Neural progenitor cell (in vitro differentiated cells): ENCODE measurements at regions not wholly inside any gene's neighbourhood (a gene's known extent, or its start where the extent isn't known, plus 50 kb on each side); places are given as distances from the start of the nearest gene placed in this dataset.

Experiments
- EZH2phosphoT487 ChIP-seq: fragments of 200-600 bp; sonication (generic); IDR thresholded peaks from 2 replicates; pipeline ENCODE4 v1.6.1; 2017; ENCODE audit warnings: antibody characterized with exemption
- TF ChIP-seq, protein P1 (sequence below): fragments of 200-600 bp; sonication (generic); IDR thresholded peaks from 2 replicates; pipeline ENCODE4 v1.5.1; 2017; ENCODE audit warnings: antibody characterized with exemption, mild to moderate bottlenecking

DNA sequence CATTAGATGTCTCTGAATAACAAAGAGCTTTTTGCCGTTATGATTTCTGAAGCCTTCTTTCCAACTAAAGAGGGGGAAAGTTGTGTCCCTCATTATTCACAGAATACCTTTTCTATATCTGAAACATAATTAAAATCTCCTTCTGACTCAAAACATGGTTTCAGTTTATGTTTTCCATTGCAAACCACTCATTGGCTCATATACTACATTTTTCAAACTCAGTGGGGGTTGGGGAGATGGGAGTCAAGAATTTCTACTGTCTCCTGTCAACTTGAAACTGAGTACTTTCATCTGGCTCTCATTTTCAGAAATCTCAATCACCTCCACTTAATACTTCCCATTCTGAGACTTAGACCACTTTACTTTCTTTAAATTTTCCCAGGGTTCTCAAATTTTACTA lies 1839.5 kb upstream of the PCDH10 start:
- TF ChIP-seq, protein P1, sequence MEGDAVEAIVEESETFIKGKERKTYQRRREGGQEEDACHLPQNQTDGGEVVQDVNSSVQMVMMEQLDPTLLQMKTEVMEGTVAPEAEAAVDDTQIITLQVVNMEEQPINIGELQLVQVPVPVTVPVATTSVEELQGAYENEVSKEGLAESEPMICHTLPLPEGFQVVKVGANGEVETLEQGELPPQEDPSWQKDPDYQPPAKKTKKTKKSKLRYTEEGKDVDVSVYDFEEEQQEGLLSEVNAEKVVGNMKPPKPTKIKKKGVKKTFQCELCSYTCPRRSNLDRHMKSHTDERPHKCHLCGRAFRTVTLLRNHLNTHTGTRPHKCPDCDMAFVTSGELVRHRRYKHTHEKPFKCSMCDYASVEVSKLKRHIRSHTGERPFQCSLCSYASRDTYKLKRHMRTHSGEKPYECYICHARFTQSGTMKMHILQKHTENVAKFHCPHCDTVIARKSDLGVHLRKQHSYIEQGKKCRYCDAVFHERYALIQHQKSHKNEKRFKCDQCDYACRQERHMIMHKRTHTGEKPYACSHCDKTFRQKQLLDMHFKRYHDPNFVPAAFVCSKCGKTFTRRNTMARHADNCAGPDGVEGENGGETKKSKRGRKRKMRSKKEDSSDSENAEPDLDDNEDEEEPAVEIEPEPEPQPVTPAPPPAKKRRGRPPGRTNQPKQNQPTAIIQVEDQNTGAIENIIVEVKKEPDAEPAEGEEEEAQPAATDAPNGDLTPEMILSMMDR = no peak
- no peak for TF ChIP-seq EZH2phosphoT487
